ENCODE measurements at regions not wholly inside any gene's neighbourhood (a gene's known extent, or its start where the extent isn't known, plus 50 kb on each side); places are given as distances from the start of the nearest gene placed in this dataset.
"Not testable (repeated sequence)": the region's sequence is repeated elsewhere in the genome, so short reads cannot be mapped to it uniquely, and the experiment has no call there.

DNA sequence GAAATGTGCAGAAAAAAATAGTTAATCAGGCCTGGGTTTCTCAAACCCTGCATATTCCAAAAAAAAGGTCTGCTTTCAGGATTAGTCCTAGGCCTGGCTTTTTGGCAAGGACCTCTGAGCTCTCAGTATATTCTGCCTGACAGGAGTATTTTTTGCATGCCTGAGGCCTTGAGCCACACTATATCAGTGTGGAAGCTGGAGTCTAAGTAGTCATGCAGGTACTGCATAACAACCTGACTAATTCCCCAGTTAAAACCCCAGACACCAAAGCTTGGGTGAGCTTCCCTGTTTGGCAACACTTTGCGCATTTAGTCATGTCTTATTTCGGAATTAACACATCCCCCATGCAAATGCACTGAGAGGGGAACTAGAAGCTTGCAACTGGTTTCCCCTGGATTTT, 359.5 kb downstream of the CETN3 start:
- DNase-seq = no peak

DNA sequence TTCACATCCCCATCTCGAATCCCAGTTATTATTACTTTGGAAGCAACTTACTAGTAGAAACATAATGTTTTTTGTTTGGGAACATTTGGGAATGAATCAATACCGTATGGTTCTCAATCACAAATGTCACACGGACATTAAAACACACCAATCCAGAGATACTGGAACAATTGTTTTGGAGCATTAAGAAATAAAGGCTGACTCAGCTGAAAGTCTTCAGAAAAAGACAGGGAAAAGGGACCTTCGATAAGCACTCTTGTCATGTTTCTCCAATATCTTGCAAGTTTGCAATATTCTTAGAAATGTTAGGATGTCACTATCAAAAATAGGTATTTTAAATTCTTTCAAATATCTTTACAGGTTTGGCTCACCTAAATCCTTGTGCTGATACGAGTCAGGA, 362.4 kb downstream of the CETN3 start:
- no peak for DNase-seq

DNA sequence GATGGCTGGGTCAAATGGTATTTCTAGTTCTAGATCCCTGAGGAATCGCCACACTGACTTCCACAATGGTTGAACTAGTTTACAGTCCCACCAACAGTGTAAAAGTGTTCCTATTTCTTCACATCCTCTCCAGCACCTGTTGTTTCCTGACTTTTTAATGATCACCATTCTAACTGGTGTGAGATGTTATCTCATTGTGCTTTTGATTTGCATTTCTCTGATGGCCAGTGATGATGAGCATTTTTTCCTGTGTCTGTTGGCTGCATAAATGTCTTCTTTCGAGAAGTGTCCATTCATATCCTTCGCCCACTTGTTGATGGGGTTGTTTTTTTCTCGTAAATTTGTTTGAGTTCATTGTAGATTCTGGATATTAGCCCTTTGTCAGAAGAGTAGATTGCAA, 369.5 kb downstream of the CETN3 start:
- DNase-seq = not testable (repeated sequence)

DNA sequence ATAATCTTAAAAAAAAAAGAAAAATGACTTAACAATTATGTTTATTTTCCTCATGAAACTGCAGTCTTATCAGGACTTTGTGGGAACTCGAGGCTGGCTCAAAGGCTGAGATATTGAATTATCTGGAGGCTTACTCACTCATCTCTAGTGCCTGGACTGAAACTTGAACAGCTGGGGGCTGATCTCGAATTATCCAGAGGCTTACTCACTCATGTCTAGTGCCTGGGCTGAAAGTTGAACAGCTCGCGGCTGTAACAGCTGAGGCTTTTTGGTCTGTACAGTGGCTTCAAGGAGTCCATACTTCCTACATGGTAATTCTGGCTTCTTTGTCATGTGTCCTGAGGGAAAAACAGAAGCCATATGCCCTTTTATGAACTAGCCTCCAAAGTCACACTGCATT, 371.9 kb downstream of the CETN3 start:
- peak in 1 of 2 experiments; percentile 7 for DNase-seq

DNA sequence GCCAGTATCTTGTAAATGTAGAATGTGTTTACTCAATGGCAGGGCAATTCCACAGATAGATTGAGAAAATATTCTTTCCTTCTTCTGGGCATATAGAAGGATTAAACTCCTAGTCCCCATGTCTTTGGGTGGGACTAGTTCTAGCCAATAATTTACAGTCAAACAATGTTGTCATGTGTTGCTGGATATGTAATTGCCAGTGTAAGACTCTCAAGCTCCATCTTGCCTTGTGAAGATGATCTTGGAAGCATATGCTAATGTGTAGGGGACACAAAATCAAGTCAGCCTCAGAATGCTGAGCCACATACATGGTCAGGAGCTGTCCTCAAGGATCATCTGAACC, 386.9 kb downstream of the CETN3 start:
- peak in 1 of 2 experiments; percentile 2 for DNase-seq

DNA sequence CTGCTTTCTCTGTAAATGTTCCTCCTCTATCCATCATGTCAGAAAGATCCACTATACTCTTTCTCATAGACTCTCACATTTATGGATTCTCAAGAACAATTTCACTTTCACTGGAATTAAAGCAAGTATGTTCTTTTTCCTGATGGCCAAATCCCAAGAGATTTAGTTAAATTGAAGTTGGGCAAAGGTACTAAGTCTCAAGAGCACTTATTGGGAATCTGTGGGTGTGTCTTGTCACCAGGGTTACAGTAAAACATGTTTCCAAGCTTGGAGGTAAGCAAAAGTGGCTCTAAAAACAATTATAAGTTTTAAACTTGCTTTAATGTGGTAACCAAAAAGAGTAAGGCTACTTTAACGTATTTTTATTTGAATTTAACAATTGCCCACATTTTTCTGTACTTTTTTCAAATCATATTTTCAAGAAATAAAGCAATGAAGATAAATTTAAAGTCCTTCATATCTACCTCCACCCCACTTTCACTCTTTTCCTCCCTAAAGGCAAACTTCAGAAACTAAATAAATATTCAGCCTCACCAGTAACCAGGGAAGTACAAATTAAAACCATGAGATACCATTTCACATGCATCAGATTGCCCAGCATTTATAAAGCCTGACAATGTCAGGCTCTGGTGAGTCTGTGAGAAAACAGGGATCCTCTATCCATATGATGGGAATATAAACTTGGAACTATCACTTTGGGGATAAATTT, 387.4 kb downstream of the CETN3 start:
- DNase-seq = no peak

DNA sequence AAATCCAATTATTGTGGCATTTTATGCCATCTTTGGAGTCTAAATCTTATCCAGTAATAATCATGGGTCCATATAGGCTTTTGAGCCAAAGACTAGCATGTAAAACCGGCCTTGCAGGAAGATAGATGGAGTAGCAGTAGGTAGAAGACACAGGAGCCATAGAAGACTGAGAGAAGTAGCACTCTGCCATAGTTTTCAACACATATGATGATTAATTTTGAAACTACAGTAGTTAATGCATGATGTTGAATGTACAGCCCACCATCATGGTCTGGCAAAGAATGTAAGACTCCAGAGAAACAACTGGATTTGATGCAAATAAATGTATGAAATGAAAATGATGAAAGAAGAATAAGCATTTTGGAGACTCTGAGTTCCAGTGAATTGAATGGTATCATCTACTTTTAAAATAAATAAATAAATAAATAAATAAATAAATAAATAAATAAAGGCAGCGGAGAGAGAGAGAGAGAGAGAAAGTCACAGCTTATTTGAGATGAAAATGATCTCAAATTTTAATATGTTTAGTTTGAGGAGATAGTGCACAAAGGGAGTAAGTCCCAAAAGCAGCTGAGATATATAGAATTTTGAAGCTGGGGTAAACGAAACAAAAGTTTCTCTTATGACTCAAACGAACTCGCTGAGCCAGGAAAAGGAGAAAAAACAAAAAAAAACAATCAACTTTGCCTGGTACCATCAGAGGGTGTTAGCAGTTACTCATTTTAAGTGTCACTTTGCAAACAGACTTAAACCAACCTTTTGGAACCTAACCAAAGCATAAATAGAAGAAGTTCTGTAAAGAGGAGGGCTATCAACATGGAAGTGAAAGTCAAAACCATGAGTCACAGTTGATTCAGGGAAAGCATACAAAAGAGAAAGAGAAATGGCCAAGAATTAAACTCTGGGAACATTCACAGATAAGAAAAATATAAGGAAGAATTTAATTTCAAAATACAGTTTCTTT, 388.7 kb downstream of the CETN3 start:
- DNase-seq = peak in 1 of 2 experiments; percentile 47

DNA sequence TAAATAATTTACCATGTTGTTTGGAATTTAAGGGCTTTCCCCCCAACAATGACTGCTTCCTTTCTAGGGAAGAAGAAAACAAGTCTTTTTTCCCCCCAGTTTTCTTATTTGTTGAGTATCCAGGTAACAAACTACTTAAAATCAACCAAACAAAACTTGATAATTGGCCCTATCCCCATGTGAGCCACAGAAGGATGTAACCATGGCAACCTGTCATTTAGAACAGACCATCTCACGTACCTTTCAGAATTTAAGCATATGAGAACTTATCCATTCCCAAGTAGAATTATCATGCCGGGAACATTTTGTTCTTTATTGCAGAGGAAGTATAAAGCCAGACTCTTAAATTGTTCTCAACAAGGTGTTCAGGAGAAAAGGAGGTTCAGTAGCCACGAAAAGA, 392.3 kb downstream of the CETN3 start:
- no peak for DNase-seq

DNA sequence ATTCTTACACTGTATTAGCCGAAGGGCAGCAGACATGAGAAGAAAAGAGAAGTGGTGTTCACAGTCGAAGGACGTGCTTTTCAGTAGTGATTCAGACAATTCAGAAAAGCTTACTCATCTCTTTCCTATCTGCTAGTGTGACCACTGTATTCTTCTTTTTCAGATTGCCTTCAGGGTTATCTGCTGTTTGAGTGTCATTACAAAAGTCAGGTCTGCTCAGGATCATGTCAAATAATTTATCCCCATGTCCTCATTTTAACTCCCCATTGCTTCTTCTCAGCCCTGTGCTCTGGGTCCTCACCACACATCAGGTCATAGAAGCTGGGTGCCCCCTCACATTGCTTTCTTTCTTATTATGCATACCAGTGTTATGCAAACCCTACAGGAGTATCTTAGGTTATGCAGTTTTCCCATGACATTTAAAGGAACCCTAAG, 394.0 kb downstream of the CETN3 start:
- no peak for DNase-seq

DNA sequence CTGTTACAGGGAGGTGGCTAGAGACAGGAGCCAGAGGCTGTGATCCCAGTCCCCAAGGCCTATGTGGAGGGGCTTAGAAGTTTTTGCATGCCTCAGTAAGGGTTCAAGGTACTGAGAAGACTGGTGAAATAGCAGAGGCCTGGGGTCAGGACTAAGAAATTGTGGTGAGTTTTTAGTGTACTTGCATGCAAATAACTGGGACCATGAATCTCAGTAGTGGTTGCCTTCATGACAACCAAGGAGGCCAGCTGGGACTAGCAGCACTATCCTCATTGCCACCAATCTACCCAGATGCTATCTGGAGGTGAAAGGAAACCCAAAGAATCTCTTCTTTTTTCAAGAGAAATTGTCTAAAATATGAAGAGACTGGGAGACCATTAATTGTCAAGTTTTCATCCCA, 395.1 kb downstream of the CETN3 start:
- no peak for DNase-seq

DNA sequence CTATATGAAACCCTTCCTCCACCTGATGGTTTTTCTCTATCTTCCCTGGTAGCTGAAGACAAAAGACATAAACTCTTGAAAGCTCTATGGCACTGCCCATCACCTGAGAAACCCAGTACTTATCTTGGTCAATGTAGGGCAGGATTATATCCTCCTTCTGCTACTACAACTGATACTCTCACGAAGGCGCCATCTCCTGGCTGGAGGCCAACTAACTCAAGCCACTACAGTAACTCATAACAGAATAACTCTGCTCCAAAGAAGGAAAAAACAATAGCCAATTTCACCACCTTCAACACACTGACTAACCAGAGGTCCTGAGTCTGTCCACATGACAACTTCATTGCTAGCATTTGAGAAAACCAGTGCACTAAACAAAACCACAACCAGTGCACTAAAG, 409.2 kb downstream of the CETN3 start:
- DNase-seq = no peak

DNA sequence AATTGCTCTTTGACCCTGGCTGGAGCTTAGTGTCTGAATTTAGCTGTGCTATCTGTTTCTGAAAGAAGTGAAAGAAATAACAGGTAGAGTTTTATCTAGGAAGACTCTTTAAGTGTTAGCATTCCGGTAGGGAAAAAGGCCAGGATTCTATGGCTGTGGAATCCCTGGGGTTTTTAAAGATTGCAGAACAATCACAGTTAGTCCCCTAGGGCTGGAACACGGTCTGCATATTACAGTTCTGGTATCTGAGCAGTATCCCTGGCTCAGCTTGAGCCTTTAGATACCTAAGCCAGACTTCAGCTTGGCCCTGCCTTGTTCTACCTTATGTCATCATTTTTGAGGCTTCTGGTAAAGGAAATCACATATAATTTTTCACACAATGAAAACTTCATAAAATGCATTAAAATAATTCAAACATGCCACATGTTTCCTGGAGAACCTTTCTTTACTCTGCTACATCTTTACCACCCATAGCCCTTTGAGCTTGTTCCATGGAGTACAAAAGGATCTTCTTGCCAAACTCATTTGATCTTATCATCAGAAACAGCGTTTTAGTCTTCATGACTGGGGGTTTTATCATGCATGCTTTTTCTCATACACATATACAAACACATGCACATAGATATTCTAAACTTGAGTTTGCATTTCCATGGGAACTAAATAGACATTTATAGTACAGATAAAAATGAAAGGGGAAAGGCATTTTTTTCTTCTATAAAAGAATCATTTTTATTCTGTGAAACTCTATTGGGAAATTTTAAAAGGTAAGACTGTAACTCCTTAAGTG, 410.8 kb downstream of the CETN3 start:
- no peak for DNase-seq

DNA sequence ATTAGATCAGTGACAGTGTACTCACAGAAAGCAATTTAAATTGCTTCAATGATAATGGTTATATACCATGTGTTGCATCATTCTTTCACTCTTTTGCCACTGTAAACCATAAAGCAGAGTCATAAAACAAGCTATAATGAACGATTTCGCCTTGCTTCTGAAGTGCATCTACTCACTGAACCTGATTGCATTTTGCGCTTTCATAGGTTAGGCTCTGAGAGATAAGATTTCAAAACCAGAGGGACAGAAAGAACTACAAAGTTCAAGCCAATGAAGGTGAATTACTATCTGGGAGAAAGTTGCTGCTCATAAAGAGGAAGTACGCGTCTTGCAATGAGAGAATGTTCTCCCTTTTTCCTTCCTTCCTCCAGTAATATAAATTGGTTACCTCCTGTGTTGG, 412.7 kb downstream of the CETN3 start:
- DNase-seq = no peak

DNA sequence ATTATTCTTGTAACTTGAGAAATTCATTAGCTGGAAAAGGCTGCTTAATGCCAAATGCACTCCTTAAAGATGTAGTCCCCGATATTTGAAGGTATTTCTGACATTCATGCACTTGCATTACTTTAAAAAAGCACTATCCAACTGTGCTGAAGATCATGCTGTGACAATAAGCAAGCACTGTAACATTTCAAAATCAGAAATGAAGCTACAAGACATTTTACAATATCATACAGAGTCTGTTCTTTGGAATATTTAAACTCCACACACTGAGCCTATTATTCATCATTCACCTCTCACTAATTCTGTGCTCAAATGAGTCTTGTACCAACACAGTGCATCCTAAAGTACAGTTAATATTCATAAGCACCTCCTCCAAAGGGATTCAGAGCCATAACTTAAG, 413.2 kb downstream of the CETN3 start:
- DNase-seq = no peak

DNA sequence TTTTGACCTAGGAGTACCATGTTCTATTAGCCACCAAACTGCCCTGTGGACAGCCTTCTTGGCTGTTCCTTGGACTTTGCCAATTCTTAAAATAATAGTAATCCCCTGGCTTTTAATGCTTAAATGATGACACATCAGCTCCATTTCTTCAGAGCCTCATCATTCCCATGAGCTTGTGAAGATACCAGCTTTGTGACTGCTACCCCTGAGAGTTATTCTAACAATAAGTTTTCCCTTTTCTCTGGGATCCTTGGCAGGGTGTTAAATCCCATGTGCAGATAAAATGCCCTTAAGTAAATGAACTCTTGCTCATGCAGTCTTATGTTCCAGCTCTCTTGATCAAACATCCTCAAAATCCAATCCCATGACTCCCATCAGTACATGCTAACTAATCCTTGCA, 415.3 kb downstream of the CETN3 start:
- DNase-seq = no peak

DNA sequence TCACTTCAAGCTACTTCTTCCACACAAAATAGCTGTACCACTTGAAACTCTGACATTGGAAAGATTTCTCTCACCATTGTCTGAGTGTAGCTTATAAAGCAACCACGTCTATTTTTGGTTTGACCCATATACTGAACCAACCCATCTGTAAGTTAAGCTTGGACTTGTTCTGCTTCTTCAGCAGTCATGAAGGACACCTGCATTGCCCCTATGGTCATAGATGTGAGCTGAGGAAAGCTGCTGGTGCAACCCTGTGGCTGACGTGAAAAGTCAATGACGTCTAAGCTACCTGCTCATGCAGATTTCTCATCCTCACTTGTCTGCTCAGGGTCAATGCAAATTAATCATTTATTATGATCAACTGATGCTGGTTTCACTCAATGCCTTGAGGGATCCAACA, 417.4 kb downstream of the CETN3 start:
- no peak for DNase-seq

DNA sequence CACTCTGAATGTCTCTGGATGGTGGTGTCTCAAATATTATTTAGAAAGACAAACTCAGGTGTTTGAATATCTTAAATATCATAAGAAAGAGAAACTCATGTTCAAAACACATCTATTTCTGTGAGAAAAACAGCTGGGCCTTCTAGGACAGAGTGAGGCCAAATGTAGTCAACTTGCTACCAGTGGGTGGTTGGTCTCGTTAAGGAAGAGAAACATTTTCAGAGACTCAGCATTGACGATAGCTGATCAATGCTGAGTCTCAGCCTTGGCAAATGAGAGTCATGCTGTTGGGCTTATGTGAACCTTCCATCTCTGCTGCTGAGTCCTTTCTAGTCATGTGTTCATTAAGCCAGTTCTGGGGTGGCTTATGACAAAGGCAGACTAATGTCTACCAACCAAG, 418.0 kb downstream of the CETN3 start:
- DNase-seq = no peak

DNA sequence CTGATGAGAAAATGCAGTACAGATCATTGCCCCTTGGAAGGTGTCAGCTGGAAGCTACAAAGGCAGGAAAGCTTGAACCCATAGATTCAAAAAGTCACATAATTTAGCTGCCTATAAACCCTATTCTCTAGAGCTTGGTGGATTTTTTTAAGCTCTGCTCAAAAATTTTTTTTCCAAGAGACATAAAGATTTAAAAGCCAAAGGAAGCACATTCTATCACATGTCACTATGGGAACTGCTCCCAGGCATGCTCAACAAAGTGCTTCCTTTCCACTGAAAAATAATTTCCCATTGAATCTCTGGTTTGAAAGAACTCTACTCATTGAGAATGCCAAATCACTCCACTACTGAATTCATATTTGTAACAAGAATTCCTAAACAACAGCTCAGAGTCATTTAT, 419.8 kb downstream of the CETN3 start:
- DNase-seq = no peak

DNA sequence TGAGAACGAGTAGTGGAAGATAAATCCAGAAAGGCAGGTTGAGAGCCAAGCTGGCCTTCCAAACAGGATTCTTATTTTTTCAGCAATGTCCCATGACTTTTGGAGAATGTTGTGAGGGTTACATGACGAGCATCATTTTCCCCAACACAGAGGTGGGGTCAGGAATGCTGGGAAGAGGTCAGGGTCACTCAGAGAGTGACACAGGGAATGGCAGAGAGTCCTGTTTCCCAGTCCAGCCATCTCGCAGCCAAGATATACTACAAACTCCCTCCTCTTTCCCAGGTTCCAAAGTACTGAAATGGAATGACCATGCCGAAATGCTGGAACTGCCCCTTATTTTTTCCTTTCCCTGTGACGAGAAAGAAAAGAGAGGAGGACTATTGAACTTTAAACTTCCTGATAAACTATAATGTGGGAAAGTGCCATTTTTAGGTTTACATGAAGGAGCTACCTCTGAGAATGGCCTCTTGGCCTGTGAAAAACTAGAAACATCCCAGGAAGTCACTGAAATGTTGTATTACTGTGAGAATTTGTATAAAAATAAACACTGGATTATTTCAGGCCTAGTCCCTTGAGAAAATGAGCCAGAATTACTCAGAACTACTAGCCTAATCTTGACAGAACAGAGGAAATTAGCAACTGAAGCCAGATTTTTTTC, 420.4 kb downstream of the CETN3 start:
- no peak for DNase-seq

DNA sequence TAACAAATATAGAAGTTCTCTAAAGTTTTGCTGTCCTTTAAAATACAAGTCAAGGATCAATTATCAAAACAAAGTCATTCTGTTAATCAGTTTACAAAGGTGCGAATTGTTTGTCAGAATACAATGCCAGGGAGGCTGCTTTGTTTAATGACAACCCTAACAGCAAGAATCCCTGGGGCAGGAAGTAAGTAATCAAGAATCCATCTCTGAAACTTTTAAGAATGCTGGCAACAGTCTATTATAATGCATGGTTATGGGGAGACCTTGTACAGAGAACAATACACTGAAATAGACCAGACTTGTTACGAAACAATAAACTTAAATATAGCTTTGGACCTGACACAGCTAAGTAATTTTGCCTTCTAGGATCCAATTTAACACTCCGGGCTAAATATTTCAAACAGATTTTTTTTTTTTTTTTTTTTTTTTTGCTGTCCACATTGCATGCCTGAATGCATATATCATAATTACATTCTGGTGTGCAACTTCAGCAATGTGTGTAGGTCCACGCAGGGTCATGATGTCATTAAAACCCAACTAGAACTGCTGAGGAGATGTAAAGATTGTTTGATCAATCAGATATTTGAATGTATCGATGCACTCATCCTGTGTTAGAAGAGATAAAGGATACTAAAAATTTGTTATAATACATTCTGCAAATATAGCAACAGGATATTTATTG, 421.3 kb downstream of the CETN3 start:
- no peak for DNase-seq

DNA sequence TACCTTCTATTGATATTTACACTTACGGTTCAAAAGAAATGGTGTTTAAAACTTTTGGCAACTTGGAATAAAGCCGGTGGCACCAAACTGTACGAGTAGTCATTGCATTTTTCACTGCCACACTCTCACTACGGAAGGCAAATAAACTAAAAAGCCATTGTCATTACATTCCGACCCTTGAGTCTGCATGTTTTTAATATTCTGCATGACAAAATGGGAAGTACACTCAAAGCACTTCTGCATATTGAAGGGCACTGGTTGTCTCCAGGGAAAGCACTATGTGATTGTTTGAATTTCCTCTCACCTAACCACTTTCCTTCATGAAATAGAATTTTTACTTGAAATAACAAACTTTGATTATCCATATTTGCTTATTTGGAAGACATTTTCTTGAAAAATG, 426.3 kb downstream of the CETN3 start:
- no peak for DNase-seq
